ENCODE measurements at regions not wholly inside any gene's neighbourhood (a gene's known extent, or its start where the extent isn't known, plus 50 kb on each side); places are given as distances from the start of the nearest gene placed in this dataset.
"Not testable (repeated sequence)": the region's sequence is repeated elsewhere in the genome, so short reads cannot be mapped to it uniquely, and the experiment has no call there.

DNA sequence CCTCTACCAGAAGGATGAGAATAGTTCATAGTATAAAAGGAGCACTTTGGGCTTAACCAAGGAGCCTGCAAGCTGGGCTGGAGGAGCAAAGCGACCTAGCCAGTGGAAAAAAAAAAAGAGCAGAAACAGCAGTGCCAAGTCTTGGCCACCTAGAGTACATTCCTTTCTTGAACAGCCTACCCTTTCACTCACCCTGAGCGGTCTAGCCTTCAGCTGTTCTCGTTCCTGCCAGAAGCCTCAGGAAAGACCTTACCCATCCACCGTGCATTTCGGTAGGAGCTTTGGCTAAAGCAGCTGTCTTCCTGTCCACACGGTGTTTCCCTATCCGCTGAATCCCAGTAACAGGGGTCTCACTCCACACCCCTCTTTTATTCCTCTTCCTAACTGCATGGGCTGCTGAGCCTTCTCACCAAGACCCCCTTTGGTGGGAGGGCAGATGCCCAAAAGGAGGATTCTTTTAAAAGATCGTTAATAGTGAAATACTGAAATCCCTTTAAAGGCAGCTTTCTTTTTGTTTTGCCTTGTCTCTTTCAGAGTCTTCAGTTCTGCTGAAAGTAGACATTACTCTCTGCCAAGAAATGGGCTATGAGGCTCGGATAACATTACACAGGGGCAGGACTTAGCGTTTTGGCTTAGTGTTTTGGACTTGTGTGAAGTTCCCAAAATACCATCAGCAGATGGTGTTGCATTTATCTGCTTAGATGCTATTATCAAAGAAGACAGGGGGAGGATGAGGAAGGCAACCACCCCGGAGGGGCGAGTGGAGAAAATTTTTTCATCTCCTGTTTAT, 88.5 kb upstream of the METAP2 start:
- H3K27ac ChIP-seq (ENCODE audit: low read depth, low read length), result no peak overlapping the region
- H3K4me3 ChIP-seq (ENCODE audit: low read depth in 1 of 2, low read length in 2 of 2), result peak overlapping the region in 1 of 2 donors; percentile 43
- no peak overlapping the region for H3K9ac ChIP-seq (ENCODE audit: low read depth in 1 of 2, low read length in 2 of 2)
- no peaks in the 10 kb centered on the region for H3K9me3 ChIP-seq (ENCODE audit: control insufficient read depth in 1 of 2, low read length in 2 of 2)
- no peaks in the 10 kb centered on the region for H3K4me1 ChIP-seq (ENCODE audit: control insufficient read depth in 1 of 2, insufficient read depth in 2 of 2, low read length in 2 of 2)
- H3K36me3 ChIP-seq (ENCODE audit: control insufficient read depth in 1 of 2, insufficient read depth in 2 of 2, low read length in 2 of 2), result no peaks in the 10 kb centered on the region
- H3K27me3 ChIP-seq (ENCODE audit: control insufficient read depth in 1 of 2, insufficient read depth in 2 of 2, low read length in 2 of 2), result no peaks in the 10 kb centered on the region

- no peaks in the 10 kb centered on the region for H3K36me3 ChIP-seq (ENCODE audit: control insufficient read depth in 1 of 2, insufficient read depth in 2 of 2, low read length in 2 of 2)
- no peak overlapping the region for H3K4me3 ChIP-seq (ENCODE audit: low read depth in 1 of 2, low read length in 2 of 2)
- H3K27me3 ChIP-seq (ENCODE audit: control insufficient read depth in 1 of 2, insufficient read depth in 2 of 2, low read length in 2 of 2), result no peaks in the 10 kb centered on the region
- H3K4me1 ChIP-seq (ENCODE audit: control insufficient read depth in 1 of 2, insufficient read depth in 2 of 2, low read length in 2 of 2), result no peaks in the 10 kb centered on the region
- no peaks in the 10 kb centered on the region for H3K9me3 ChIP-seq (ENCODE audit: control insufficient read depth in 1 of 2, low read length in 2 of 2)
- H3K27ac ChIP-seq (ENCODE audit: low read depth, low read length), result no peak overlapping the region
- no peak overlapping the region for H3K9ac ChIP-seq (ENCODE audit: low read depth in 1 of 2, low read length in 2 of 2)
Measured at GRCh38 chr12:95386051-95386450, 87.9 kb upstream of the METAP2 start.

- not testable (repeated sequence) for H3K9ac ChIP-seq (ENCODE audit: low read depth in 1 of 2, low read length in 2 of 2); H3K9me3 ChIP-seq (ENCODE audit: control insufficient read depth in 1 of 2, low read length in 2 of 2); H3K36me3 ChIP-seq (ENCODE audit: control insufficient read depth in 1 of 2, insufficient read depth in 2 of 2, low read length in 2 of 2); H3K27me3 ChIP-seq (ENCODE audit: control insufficient read depth in 1 of 2, insufficient read depth in 2 of 2, low read length in 2 of 2); H3K4me3 ChIP-seq (ENCODE audit: low read depth in 1 of 2, low read length in 2 of 2); H3K4me1 ChIP-seq (ENCODE audit: control insufficient read depth in 1 of 2, insufficient read depth in 2 of 2, low read length in 2 of 2); H3K27ac ChIP-seq (ENCODE audit: low read depth, low read length)
Measured at GRCh38 chr12:95388260-95388659, 85.7 kb upstream of the METAP2 start.

DNA sequence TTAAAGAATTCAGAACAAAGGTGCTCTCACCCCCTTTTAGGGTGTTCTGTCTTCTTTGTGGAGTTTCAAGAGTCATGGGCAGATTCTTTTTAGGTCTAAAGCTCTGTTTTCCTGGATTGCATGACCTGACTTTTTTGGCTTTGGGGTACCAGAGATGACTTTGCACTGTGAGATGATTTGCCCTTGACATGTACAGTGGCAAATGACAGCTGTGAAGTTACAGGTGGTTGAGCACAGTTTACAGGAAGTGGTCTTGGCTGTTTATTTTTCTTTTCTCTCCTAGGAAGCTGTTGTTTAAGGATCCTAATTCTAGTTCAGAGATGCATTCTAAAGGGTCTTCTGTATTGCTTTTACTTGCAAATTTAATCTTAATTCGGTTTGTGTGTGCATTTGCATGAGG, 83.8 kb upstream of the METAP2 start:
- no peak overlapping the region for H3K27ac ChIP-seq (ENCODE audit: low read depth, low read length)
- H3K9ac ChIP-seq (ENCODE audit: low read depth in 1 of 2, low read length in 2 of 2), result no peak overlapping the region
- H3K27me3 ChIP-seq (ENCODE audit: control insufficient read depth in 1 of 2, insufficient read depth in 2 of 2, low read length in 2 of 2), result no peaks in the 10 kb centered on the region
- H3K4me3 ChIP-seq (ENCODE audit: low read depth in 1 of 2, low read length in 2 of 2), result no peak overlapping the region
- H3K4me1 ChIP-seq (ENCODE audit: control insufficient read depth in 1 of 2, insufficient read depth in 2 of 2, low read length in 2 of 2), result no peaks in the 10 kb centered on the region
- peaks cover 3 to 10% of the 10 kb centered on the region in 2 donors for H3K9me3 ChIP-seq (ENCODE audit: control insufficient read depth in 1 of 2, low read length in 2 of 2)
- H3K36me3 ChIP-seq (ENCODE audit: control insufficient read depth in 1 of 2, insufficient read depth in 2 of 2, low read length in 2 of 2), result no peaks in the 10 kb centered on the region

DNA sequence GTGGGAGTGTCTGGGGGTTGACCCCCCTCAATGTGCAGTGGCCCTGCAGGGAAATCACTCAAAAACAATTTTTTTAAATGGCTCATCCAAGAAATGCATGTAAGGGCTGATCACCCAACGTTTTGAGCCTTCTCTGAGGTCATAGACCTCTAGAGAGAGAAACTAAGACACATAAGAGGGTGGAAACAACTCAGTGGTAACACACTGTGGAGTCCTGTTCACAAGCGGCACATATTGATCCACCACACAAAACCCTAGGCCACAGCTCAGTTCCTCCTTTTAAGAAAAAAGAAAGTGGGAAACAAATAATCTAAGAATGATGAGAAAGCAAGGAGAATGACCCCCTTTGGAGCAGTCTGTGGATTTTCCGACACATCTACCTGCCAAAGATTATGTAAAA, 83.0 kb upstream of the METAP2 start:
- Histone ChIP-seq H3K4me1 (ENCODE audit: control insufficient read depth in 1 of 2, insufficient read depth in 2 of 2, low read length in 2 of 2) (no peaks in the 10 kb centered on the region), H3K36me3 (ENCODE audit: control insufficient read depth in 1 of 2, insufficient read depth in 2 of 2, low read length in 2 of 2) (no peaks in the 10 kb centered on the region), H3K4me3 (ENCODE audit: low read depth in 1 of 2, low read length in 2 of 2) (no peak overlapping the region), H3K9me3 (ENCODE audit: control insufficient read depth in 1 of 2, low read length in 2 of 2) (peaks cover 3 to 10% of the 10 kb centered on the region in 2 donors), H3K9ac (ENCODE audit: low read depth in 1 of 2, low read length in 2 of 2) (no peak overlapping the region), H3K27ac (ENCODE audit: low read depth, low read length) (no peak overlapping the region), H3K27me3 (ENCODE audit: control insufficient read depth in 1 of 2, insufficient read depth in 2 of 2, low read length in 2 of 2) (no peaks in the 10 kb centered on the region)

DNA sequence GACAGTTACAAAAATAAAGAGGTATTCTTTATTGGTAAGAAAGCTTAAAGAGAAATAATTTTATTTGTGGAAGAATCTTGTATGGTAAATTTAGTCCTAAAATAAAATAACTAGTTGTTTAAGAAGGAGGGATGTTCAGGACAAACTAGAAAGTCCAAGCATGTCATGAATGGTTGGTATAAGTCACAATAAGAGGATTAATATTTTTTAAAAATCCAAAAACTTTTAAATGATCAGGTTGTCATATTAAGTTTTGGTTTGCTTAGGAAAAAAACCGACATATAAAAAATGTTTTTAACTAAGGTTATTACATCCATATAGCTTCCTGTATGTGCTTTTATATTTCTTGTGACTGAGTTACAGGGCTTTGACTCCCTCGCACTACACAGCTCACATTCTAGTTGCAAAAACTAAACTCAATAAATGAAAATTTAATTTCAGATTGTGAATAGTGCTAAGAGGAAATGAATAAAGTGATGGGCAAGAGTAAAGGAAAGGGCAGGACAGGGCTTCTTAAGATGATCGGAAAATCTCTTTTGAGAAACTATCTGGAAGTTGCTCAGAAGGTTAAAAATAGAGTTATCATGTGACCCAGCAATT, 80.7 kb upstream of the METAP2 start:
- H3K36me3 ChIP-seq (ENCODE audit: control insufficient read depth in 1 of 2, insufficient read depth in 2 of 2, low read length in 2 of 2), result no peaks in the 10 kb centered on the region
- H3K4me3 ChIP-seq (ENCODE audit: low read depth in 1 of 2, low read length in 2 of 2), result no peak overlapping the region
- no peaks in the 10 kb centered on the region for H3K27me3 ChIP-seq (ENCODE audit: control insufficient read depth in 1 of 2, insufficient read depth in 2 of 2, low read length in 2 of 2)
- no peak overlapping the region for H3K9ac ChIP-seq (ENCODE audit: low read depth in 1 of 2, low read length in 2 of 2)
- no peak overlapping the region for H3K27ac ChIP-seq (ENCODE audit: low read depth, low read length)
- no peaks in the 10 kb centered on the region for H3K4me1 ChIP-seq (ENCODE audit: control insufficient read depth in 1 of 2, insufficient read depth in 2 of 2, low read length in 2 of 2)
- peaks cover 3 to 10% of the 10 kb centered on the region in 2 donors for H3K9me3 ChIP-seq (ENCODE audit: control insufficient read depth in 1 of 2, low read length in 2 of 2)

DNA sequence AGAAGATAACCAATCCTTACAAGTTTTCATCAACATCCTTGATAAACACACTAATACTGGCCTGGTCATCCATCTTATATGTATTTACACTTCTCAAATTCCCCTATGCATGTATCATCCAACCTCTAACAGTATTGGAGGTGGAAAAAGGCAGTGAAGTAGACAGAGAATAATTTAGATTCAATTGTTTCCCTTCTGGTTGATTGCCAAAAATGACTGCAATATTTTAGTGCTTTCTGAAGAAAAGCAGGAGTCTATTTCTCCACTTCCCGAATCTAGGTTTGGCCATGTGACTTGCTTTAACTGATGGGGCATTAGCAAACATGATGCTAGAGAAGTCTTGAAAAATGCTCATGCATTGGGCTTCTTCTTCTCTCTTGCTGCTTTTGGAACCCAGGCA, 78.3 kb upstream of the METAP2 start:
- H3K27ac ChIP-seq (ENCODE audit: low read depth, low read length), result no peak overlapping the region
- H3K4me3 ChIP-seq (ENCODE audit: low read depth in 1 of 2, low read length in 2 of 2), result no peak overlapping the region
- peaks cover 3 to 10% of the 10 kb centered on the region in 2 donors for H3K9me3 ChIP-seq (ENCODE audit: control insufficient read depth in 1 of 2, low read length in 2 of 2)
- no peaks in the 10 kb centered on the region for H3K36me3 ChIP-seq (ENCODE audit: control insufficient read depth in 1 of 2, insufficient read depth in 2 of 2, low read length in 2 of 2)
- H3K27me3 ChIP-seq (ENCODE audit: control insufficient read depth in 1 of 2, insufficient read depth in 2 of 2, low read length in 2 of 2), result no peaks in the 10 kb centered on the region
- H3K9ac ChIP-seq (ENCODE audit: low read depth in 1 of 2, low read length in 2 of 2), result no peak overlapping the region
- H3K4me1 ChIP-seq (ENCODE audit: control insufficient read depth in 1 of 2, insufficient read depth in 2 of 2, low read length in 2 of 2), result no peaks in the 10 kb centered on the region

GRCh38 chr12:95396849-95397468, 77.0 kb upstream of the METAP2 start:
- Histone ChIP-seq H3K36me3 (ENCODE audit: control insufficient read depth in 1 of 2, insufficient read depth in 2 of 2, low read length in 2 of 2) (no peaks in the 10 kb centered on the region), H3K9me3 (ENCODE audit: control insufficient read depth in 1 of 2, low read length in 2 of 2) (peaks cover 3 to 10% of the 10 kb centered on the region in 2 donors), H3K27me3 (ENCODE audit: control insufficient read depth in 1 of 2, insufficient read depth in 2 of 2, low read length in 2 of 2) (peaks cover 0 to 2% of the 10 kb centered on the region in 2 donors), H3K4me3 (ENCODE audit: low read depth in 1 of 2, low read length in 2 of 2) (no peak overlapping the region), H3K9ac (ENCODE audit: low read depth in 1 of 2, low read length in 2 of 2) (no peak overlapping the region), H3K27ac (ENCODE audit: low read depth, low read length) (no peak overlapping the region), H3K4me1 (ENCODE audit: control insufficient read depth in 1 of 2, insufficient read depth in 2 of 2, low read length in 2 of 2) (no peaks in the 10 kb centered on the region)

DNA sequence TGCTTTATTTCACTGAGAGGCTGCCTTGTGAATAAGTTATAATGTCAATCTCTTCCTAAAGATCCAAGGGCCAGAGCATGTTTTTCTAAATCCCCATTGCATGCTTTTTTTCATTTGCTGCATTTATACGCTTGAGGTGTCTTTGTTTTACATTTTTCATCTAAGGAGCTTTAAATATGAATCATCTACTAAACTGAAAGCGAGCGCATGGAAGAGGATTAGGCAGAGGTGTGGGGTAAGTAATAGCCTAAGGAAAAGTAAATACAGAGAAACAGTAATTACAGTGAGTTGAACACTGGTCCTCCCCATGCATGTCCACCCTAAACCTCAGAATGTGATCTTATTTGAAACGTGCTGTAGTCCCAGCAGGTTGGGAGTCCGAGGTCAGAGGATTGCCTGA, 76.4 kb upstream of the METAP2 start:
- Histone ChIP-seq H3K27me3 (ENCODE audit: control insufficient read depth in 1 of 2, insufficient read depth in 2 of 2, low read length in 2 of 2) (peaks cover 0 to 5% of the 10 kb centered on the region in 2 donors), H3K36me3 (ENCODE audit: control insufficient read depth in 1 of 2, insufficient read depth in 2 of 2, low read length in 2 of 2) (no peaks in the 10 kb centered on the region), H3K4me3 (ENCODE audit: low read depth in 1 of 2, low read length in 2 of 2) (no peak overlapping the region), H3K9ac (ENCODE audit: low read depth in 1 of 2, low read length in 2 of 2) (no peak overlapping the region), H3K27ac (ENCODE audit: low read depth, low read length) (no peak overlapping the region), H3K9me3 (ENCODE audit: control insufficient read depth in 1 of 2, low read length in 2 of 2) (peaks cover 3 to 10% of the 10 kb centered on the region in 2 donors), H3K4me1 (ENCODE audit: control insufficient read depth in 1 of 2, insufficient read depth in 2 of 2, low read length in 2 of 2) (no peaks in the 10 kb centered on the region)

DNA sequence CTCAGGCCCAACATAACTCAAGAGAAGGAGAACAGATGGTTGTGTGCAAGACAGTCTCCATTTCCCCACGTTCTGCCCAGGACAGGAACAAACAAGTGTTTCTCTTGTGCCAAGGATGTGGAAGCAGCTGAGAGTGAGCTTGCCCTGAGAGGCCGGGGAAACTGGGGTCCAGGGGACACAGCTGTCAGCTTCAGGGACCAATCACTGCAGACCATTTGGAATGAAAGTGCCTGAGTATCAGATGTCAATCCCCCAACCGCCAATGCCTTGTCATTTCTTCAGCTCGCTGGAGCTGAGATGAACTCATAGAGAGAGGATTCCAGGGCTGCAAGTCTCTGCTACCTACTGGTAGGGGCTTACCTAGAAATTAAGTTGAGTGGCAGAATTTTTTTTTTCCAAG, 71.9 kb upstream of the METAP2 start:
- Histone ChIP-seq H3K4me1 (ENCODE audit: control insufficient read depth in 1 of 2, insufficient read depth in 2 of 2, low read length in 2 of 2) (no peaks in the 10 kb centered on the region), H3K36me3 (ENCODE audit: control insufficient read depth in 1 of 2, insufficient read depth in 2 of 2, low read length in 2 of 2) (no peaks in the 10 kb centered on the region), H3K9me3 (ENCODE audit: control insufficient read depth in 1 of 2, low read length in 2 of 2) (no peaks in the 10 kb centered on the region), H3K27me3 (ENCODE audit: control insufficient read depth in 1 of 2, insufficient read depth in 2 of 2, low read length in 2 of 2) (peaks cover 0 to 5% of the 10 kb centered on the region in 2 donors), H3K27ac (ENCODE audit: low read depth, low read length) (no peak overlapping the region), H3K9ac (ENCODE audit: low read depth in 1 of 2, low read length in 2 of 2) (no peak overlapping the region), H3K4me3 (ENCODE audit: low read depth in 1 of 2, low read length in 2 of 2) (no peak overlapping the region)
